Activated naive CD4-positive, alpha-beta T cell treated with anti-CD3 and anti-CD28 coated beads for 36 hours (primary cell): ENCODE measurements at regions not wholly inside any gene's neighbourhood (a gene's known extent, or its start where the extent isn't known, plus 50 kb on each side); places are given as distances from the start of the nearest gene placed in this dataset.

Experiments
- CTCF ChIA-PET: fragments of 350-600 bp; sonication (Branson Sonifier 250); formaldehyde crosslinking; loops from one replicate; lab custom pipeline; 2021; ENCODE audit warnings: antibody characterized with exemption; lab: Charles Lee
- DNase-seq: peaks from one replicate; pipeline ENCODE4 v3.0.0-alpha.2; 2020
- H3K27ac Mint-ChIP-seq: one replicate; pipeline ENCODE4 v1.8.0; 2021; ENCODE audit warnings: mild to moderate bottlenecking, mixed read lengths
- H3K27me3 Mint-ChIP-seq: one replicate; pipeline ENCODE4 v1.8.0; 2021; ENCODE audit warnings: low read depth, mixed read lengths
- H3K36me3 Mint-ChIP-seq: one replicate; pipeline ENCODE4 v1.8.0; 2021; ENCODE audit warnings: low read depth, mixed read lengths
- H3K4me1 Mint-ChIP-seq: one replicate; pipeline ENCODE4 v1.8.0; 2021; ENCODE audit warnings: low read depth, mixed read lengths
- H3K4me3 Mint-ChIP-seq: one replicate; pipeline ENCODE4 v1.8.0; 2021; ENCODE audit warnings: mild to moderate bottlenecking, moderate library complexity, mixed read lengths
- H3K9me3 Mint-ChIP-seq: one replicate; pipeline ENCODE4 v1.8.0; 2021; ENCODE audit warnings: mixed read lengths
- intact Hi-C: fragments of 100-400 bp; cut with micrococcal nuclease; formaldehyde crosslinking; loops from one replicate; pipeline ENCODE4 v1.15.1; 2023

GRCh38 chr14:80446356-80446755, 235.1 kb upstream of the DIO2 start:
- Mint-ChIP-seq H3K27me3 (no peaks in the 10 kb centered on the region), H3K9me3 (peaks cover 7% of the 10 kb centered on the region), H3K4me3 (no peak overlapping the region), H3K36me3 (no peaks in the 10 kb centered on the region), H3K4me1 (no peaks in the 10 kb centered on the region), H3K27ac (no peak overlapping the region)
- CTCF ChIA-PET = no interaction called here
- intact Hi-C loops = no loop called here
- DNase-seq = no peak

DNA sequence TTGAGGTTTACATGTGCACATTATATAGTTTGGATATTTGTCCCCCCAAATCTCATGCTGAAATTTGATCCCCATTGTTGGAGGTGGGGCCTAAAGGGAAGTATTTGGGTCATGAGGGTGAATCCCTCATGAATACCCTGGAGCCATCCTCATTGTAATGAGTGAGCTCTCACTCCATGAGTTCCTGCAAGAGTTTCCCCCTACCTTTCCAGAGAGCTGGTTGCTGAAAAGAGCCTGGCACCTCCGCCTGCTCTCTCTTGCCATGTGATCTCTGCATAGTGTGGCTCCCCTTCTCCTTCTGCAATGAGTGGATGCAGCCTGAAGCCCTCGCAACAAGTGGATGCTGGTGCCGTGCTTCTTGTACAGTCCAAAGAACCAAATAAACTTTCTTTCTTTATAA, 234.3 kb upstream of the DIO2 start:
- intact Hi-C loops = no loop called here
- Mint-ChIP-seq H3K27ac (no peak overlapping the region), H3K27me3 (no peaks in the 10 kb centered on the region), H3K4me3 (no peak overlapping the region), H3K9me3 (peaks cover 4% of the 10 kb centered on the region), H3K4me1 (no peaks in the 10 kb centered on the region), H3K36me3 (no peaks in the 10 kb centered on the region)
- no peak for DNase-seq
- CTCF ChIA-PET = interaction anchor here (0.6 kb wide), 1 partner anchor 102 kb away, joined by 3 read pairs; no protein-coding TSS in a partner anchor

GRCh38 chr14:80434574-80435321, 223.4 kb upstream of the DIO2 start:
- Mint-ChIP-seq H3K27me3 (no peaks in the 10 kb centered on the region), H3K36me3 (no peaks in the 10 kb centered on the region), H3K4me3 (no peak overlapping the region), H3K4me1 (no peaks in the 10 kb centered on the region), H3K27ac (no peak overlapping the region), H3K9me3 (peaks cover 23% of the 10 kb centered on the region)
- CTCF ChIA-PET = no interaction called here
- intact Hi-C loops = no loop called here
- no peak for DNase-seq

DNA sequence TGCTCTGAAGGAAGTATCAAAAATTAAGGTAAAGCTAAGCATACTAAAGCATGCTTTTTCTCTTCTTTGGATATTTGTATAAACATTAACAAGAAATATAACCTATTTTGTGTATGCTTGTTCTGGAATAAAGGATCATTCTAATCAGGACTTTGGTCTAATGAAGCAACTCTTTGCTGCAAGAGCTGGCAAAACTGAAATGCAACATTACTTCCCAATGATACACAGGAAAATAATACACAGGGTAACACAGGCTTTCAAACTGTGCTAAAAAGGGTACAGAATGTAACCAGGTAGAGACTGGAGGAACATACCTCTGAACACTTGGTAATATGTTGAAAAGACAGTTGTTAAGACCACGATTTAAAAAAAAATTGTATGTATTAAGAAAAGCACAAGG, 222.5 kb upstream of the DIO2 start:
- DNase-seq = no peak
- peaks cover 17% of the 10 kb centered on the region for H3K9me3 Mint-ChIP-seq
- CTCF ChIA-PET = no interaction called here
- H3K4me3 Mint-ChIP-seq = no peak overlapping the region
- intact Hi-C loops = no loop called here
- no peaks in the 10 kb centered on the region for H3K36me3 Mint-ChIP-seq
- no peaks in the 10 kb centered on the region for H3K27me3 Mint-ChIP-seq
- H3K27ac Mint-ChIP-seq = no peak overlapping the region
- no peaks in the 10 kb centered on the region for H3K4me1 Mint-ChIP-seq

GRCh38 chr14:80428671-80429070, 217.4 kb upstream of the DIO2 start:
- no peak for DNase-seq
- CTCF ChIA-PET = no interaction called here
- H3K9me3 Mint-ChIP-seq = no peaks in the 10 kb centered on the region
- no peaks in the 10 kb centered on the region for H3K4me1 Mint-ChIP-seq
- intact Hi-C loops = no loop called here
- H3K4me3 Mint-ChIP-seq = no peak overlapping the region
- H3K27ac Mint-ChIP-seq = no peak overlapping the region
- no peaks in the 10 kb centered on the region for H3K36me3 Mint-ChIP-seq
- no peaks in the 10 kb centered on the region for H3K27me3 Mint-ChIP-seq

DNA sequence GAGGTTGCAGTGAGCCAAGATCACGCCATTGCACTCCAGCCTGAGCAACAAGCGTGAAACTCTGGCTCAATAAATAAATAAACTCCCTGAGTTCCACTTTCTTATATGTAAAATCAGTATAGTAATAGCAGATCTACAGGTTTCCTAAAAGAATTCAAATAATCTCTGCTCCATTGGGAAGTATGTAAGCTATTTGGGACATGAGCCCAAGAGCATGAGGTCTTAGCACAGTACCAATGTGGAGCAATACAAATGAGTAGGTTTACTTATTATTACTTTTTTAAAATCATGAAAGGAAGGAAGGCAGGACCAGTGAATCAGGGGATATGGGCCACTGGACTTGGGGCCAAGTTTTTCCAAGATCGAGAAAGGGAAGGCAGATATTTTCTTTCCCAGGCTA, 216.9 kb upstream of the DIO2 start:
- no peak for DNase-seq
- intact Hi-C loops = no loop called here
- CTCF ChIA-PET = no interaction called here
- no peaks in the 10 kb centered on the region for H3K9me3 Mint-ChIP-seq
- no peaks in the 10 kb centered on the region for H3K36me3 Mint-ChIP-seq
- no peaks in the 10 kb centered on the region for H3K27me3 Mint-ChIP-seq
- H3K4me3 Mint-ChIP-seq = no peak overlapping the region
- H3K4me1 Mint-ChIP-seq = no peaks in the 10 kb centered on the region
- H3K27ac Mint-ChIP-seq = no peak overlapping the region

- no peaks in the 10 kb centered on the region for H3K4me1 Mint-ChIP-seq
- intact Hi-C loops = no loop called here
- H3K4me3 Mint-ChIP-seq = no peak overlapping the region
- H3K27me3 Mint-ChIP-seq = no peaks in the 10 kb centered on the region
- H3K27ac Mint-ChIP-seq = no peak overlapping the region
- no peaks in the 10 kb centered on the region for H3K36me3 Mint-ChIP-seq
- no peaks in the 10 kb centered on the region for H3K9me3 Mint-ChIP-seq
- no peak for DNase-seq
- CTCF ChIA-PET = no interaction called here
These were observed 215.8 kb upstream of the DIO2 start for GRCh38 chr14:80427101-80427500.

DNA sequence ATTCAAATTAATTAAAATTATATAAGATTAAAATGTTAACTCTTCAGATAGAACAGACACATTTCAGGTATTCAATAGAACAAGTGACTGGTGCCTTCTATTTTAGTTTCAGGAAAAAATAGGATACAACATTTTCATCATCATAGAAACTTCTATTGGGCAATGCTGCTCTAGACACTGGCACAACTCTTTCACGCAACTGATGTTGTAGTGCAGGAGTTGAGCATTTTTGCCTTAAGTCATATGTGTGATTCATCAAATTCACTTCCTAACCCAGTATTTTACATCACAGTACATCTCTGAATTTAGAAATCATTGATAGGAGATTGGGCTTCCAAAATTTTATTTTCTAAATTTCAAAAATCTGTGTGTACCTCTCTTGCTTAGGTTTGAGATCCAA, 215.4 kb upstream of the DIO2 start:
- no peak overlapping the region for H3K4me3 Mint-ChIP-seq
- H3K36me3 Mint-ChIP-seq = no peaks in the 10 kb centered on the region
- no peaks in the 10 kb centered on the region for H3K9me3 Mint-ChIP-seq
- intact Hi-C loops = no loop called here
- no peak overlapping the region for H3K27ac Mint-ChIP-seq
- no peaks in the 10 kb centered on the region for H3K27me3 Mint-ChIP-seq
- no peaks in the 10 kb centered on the region for H3K4me1 Mint-ChIP-seq
- CTCF ChIA-PET = no interaction called here
- no peak for DNase-seq

- H3K27me3 Mint-ChIP-seq = no peaks in the 10 kb centered on the region
- H3K4me3 Mint-ChIP-seq = no peak overlapping the region
- H3K4me1 Mint-ChIP-seq = no peaks in the 10 kb centered on the region
- CTCF ChIA-PET = no interaction called here
- no peak overlapping the region for H3K27ac Mint-ChIP-seq
- H3K9me3 Mint-ChIP-seq = no peaks in the 10 kb centered on the region
- intact Hi-C loops = no loop called here
- H3K36me3 Mint-ChIP-seq = no peaks in the 10 kb centered on the region
- no peak for DNase-seq
These were observed 214.4 kb upstream of the DIO2 start for GRCh38 chr14:80425686-80426085.

DNA sequence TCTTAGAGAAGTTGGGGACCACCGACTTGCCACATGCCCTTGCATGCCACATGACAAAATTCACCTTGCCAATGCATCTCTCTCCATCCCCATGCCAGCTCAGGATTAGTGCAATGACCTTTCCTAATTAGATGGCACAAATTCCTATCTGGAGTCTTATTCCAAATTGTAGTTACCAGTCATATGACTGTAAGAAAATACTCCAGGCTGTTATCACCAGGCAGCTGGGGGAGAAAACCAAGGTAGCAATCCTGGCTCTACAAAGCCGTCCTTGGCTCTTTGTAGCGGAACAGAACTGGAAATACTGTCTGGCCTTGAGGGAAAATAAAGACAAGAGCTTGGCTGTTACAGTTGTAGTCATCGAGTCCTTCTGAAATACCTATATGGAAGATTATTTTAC, 208.5 kb upstream of the DIO2 start:
- CTCF ChIA-PET = no interaction called here
- Mint-ChIP-seq H3K27ac (no peak overlapping the region), H3K9me3 (no peaks in the 10 kb centered on the region), H3K27me3 (no peaks in the 10 kb centered on the region), H3K4me1 (no peaks in the 10 kb centered on the region), H3K36me3 (no peaks in the 10 kb centered on the region), H3K4me3 (no peak overlapping the region)
- intact Hi-C loops = no loop called here
- DNase-seq = no peak

- Mint-ChIP-seq H3K4me3 (no peak overlapping the region), H3K27me3 (no peaks in the 10 kb centered on the region), H3K4me1 (no peaks in the 10 kb centered on the region), H3K9me3 (no peaks in the 10 kb centered on the region), H3K36me3 (no peaks in the 10 kb centered on the region), H3K27ac (no peak overlapping the region)
- CTCF ChIA-PET = interaction anchor here (0.6 kb wide), 1 partner anchor 33 kb away, joined by 5 read pairs; no protein-coding TSS in a partner anchor
- intact Hi-C loops = no loop called here
- DNase-seq = no peak
These were observed 208.0 kb upstream of the DIO2 start for GRCh38 chr14:80419345-80419744.

- CTCF ChIA-PET = no interaction called here
- DNase-seq = no peak
- H3K9me3 Mint-ChIP-seq = no peaks in the 10 kb centered on the region
These were observed 204.3 kb upstream of the DIO2 start for GRCh38 chr14:80415636-80416035.

DNA sequence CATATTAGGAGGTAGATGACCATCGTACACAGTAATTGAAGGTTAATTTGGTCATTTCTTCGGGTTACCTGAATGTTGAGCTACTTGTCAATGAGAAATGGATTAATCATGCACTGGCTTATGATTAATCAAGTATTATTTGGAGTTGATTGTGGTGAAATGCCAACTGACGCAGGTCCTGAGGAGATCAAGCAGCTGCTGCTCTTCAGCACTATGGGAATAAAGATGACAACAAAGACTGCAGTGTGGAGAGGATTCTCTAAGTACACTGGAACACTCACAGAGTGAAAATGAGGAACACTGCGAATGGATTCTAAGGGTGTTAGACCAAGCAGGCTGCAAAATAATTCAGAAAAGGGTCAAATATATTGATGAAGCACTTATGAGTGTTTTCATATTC, 202.8 kb upstream of the DIO2 start:
- no peak for DNase-seq
- intact Hi-C loops = no loop called here
- H3K4me1 Mint-ChIP-seq = no peaks in the 10 kb centered on the region
- H3K27ac Mint-ChIP-seq = no peak overlapping the region
- CTCF ChIA-PET = no interaction called here
- no peaks in the 10 kb centered on the region for H3K9me3 Mint-ChIP-seq
- no peaks in the 10 kb centered on the region for H3K36me3 Mint-ChIP-seq
- H3K4me3 Mint-ChIP-seq = no peak overlapping the region
- no peaks in the 10 kb centered on the region for H3K27me3 Mint-ChIP-seq

More at GRCh38 chr14:80415636-80416035, 204.3 kb upstream of the DIO2 start:
- H3K4me1 Mint-ChIP-seq = no peaks in the 10 kb centered on the region
- H3K27ac Mint-ChIP-seq = no peak overlapping the region
- H3K27me3 Mint-ChIP-seq = no peaks in the 10 kb centered on the region
- intact Hi-C loops = no loop called here
- H3K4me3 Mint-ChIP-seq = no peak overlapping the region
- no peaks in the 10 kb centered on the region for H3K36me3 Mint-ChIP-seq
